Mucosa of descending colon (tissue), 3 donors: ENCODE measurements at regions not wholly inside any gene's neighbourhood (a gene's known extent, or its start where the extent isn't known, plus 50 kb on each side); places are given as distances from the start of the nearest gene placed in this dataset.

Source experiments
- ATAC-seq: fragments of 200-7000 bp; cut with Tn5 transposase; one replicate; pipeline ENCODE4 v1.9.1; 2020; ENCODE audit warnings: mild to moderate bottlenecking, moderate library complexity
- DNase-seq, 3 donors: peaks; one replicate each; pipeline ENCODE4 v3.0.0-alpha.2; 2020
- H3K36me3 ChIP-seq: fragments of 200-600 bp; one replicate; pipeline ENCODE4 v1.8.0; 2021; ENCODE audit warnings: low read depth, mild to moderate bottlenecking
- H3K4me1 ChIP-seq: fragments of 200-600 bp; one replicate; pipeline ENCODE4 v1.8.0; 2021; ENCODE audit warnings: low read depth, mild to moderate bottlenecking
- H3K4me3 ChIP-seq: fragments of 200-600 bp; one replicate; pipeline ENCODE4 v1.8.0; 2021; ENCODE audit warnings: mild to moderate bottlenecking
- H3K9me3 ChIP-seq: fragments of 200-600 bp; one replicate; pipeline ENCODE4 v1.8.0; 2021; ENCODE audit warnings: mild to moderate bottlenecking
- CTCF ChIP-seq: fragments of 200-600 bp; IDR thresholded peaks from one replicate; pipeline ENCODE4 v1.8.0; 2022; ENCODE audit warnings: antibody characterized with exemption, mild to moderate bottlenecking
- intact Hi-C, 2 donors: fragments of 100-400 bp; cut with DNase I in 1 of 2; cut with micrococcal nuclease in 1 of 2; formaldehyde crosslinking; loops; one replicate each; pipeline versions ENCODE4 v1.11.0 to v1.11.1; 2022; cut with DNase I, micrococcal nuclease
- donor health status: DM: no; HTN: no; CAD: no; lungs with moderate emphysema.
- donor health status: DM: no; HTN: no; CAD: no.
- donor health status: DM: no; HTN: yes; CAD: no.

- intact Hi-C loops: no loop called here
These were observed 104.7 kb upstream of the PCDH15 start for GRCh38 chr10:54905578-54906192.

DNA sequence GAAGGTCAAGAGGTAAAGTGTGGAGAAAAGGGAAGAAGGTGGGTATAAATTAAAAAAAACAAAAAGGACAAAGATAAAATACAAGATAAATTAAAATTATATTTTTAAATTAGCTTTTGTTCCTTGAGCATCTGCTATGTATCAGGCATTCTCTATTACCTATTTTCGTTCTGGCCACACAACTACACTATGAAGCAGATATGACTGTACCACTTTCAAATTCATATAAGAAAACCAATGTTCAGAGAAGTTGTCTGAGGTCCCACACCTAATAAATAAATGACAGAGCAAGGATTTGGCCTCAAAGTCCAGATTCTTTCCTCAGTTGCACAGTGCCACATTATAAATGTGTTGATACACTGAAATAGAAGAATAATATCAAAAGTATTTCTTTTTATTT, 103.8 kb upstream of the PCDH15 start:
- ATAC-seq (no peak), DNase-seq (no peak)
- Histone ChIP-seq H3K9me3 (no peaks in the 10 kb centered on the region), H3K4me3 (no peak overlapping the region), H3K4me1 (no peaks in the 10 kb centered on the region), H3K36me3 (no peaks in the 10 kb centered on the region)
- intact Hi-C loops: no loop called here
- no peak for TF ChIP-seq CTCF

More at GRCh38 chr10:54905578-54906192, 104.7 kb upstream of the PCDH15 start:
- no peak for TF ChIP-seq CTCF
- ATAC-seq: no peak
- no peak overlapping the region for H3K4me3 ChIP-seq
- no peaks in the 10 kb centered on the region for H3K9me3 ChIP-seq
- H3K4me1 ChIP-seq: no peaks in the 10 kb centered on the region
- no peaks in the 10 kb centered on the region for H3K36me3 ChIP-seq
- no peak for DNase-seq

GRCh38 chr10:54903745-54904144, 102.7 kb upstream of the PCDH15 start:
- Histone ChIP-seq H3K36me3 (no peaks in the 10 kb centered on the region), H3K9me3 (no peaks in the 10 kb centered on the region), H3K4me3 (no peak overlapping the region), H3K4me1 (no peaks in the 10 kb centered on the region)
- DNase-seq (no peak), ATAC-seq (no peak)
- TF ChIP-seq CTCF: no peak
- intact Hi-C loops: no loop called here

DNA sequence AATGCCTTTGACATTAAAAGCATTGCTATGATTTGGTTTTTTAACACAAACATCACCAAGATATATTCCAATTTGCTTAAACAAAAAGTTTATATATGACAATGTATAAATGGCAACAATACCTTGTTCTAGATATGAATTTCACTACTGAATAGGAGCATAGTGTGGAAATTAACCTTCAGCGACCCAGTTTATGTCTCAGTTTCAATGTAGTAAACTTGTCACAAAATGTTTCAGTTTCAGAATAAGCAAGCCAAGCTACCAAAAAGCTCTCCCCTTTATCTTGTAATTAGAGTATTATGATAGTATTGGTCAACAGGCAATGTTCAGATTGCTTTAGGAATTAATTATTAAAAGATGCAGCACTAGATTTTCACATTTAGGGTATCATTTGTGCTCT, 99.6 kb upstream of the PCDH15 start:
- no peaks in the 10 kb centered on the region for H3K36me3 ChIP-seq
- no peaks in the 10 kb centered on the region for H3K9me3 ChIP-seq
- intact Hi-C loops: no loop called here
- no peak for TF ChIP-seq CTCF
- no peak for ATAC-seq
- no peak overlapping the region for H3K4me3 ChIP-seq
- H3K4me1 ChIP-seq: no peaks in the 10 kb centered on the region
- DNase-seq: no peak

GRCh38 chr10:54880996-54881395, 80.0 kb upstream of the PCDH15 start:
- intact Hi-C loops: no loop called here
- no peak for TF ChIP-seq CTCF
- Histone ChIP-seq H3K4me1 (no peaks in the 10 kb centered on the region), H3K4me3 (no peak overlapping the region), H3K9me3 (no peaks in the 10 kb centered on the region), H3K36me3 (no peaks in the 10 kb centered on the region)
- no peak for ATAC-seq
- DNase-seq: no peak

DNA sequence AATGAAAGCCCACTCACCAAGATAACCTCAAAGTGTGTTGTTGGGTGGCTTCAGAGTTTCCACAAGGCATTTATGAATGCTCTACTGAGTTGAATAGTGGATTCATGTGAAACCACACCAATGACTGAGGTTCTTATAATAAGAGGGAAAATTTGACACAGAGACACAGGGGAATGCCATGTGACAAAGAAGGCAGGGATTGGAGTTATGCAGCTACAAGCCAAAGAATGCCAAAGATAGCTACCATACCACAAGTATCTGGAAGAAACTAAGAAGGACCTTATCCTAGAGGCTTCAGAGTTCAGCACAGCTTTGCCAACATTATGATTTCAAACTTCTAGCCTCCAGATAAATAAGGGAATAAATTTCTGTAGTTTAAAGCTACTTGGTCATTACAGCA, 68.0 kb upstream of the PCDH15 start:
- no peak for TF ChIP-seq CTCF
- Histone ChIP-seq H3K4me1 (no peaks in the 10 kb centered on the region), H3K36me3 (no peaks in the 10 kb centered on the region), H3K4me3 (no peak overlapping the region), H3K9me3 (no peaks in the 10 kb centered on the region)
- intact Hi-C loops: no loop called here
- no peak for DNase-seq
- ATAC-seq: no peak
